ENCODE measurements at regions not wholly inside any gene's neighbourhood (a gene's known extent, or its start where the extent isn't known, plus 50 kb on each side); places are given as distances from the start of the nearest gene placed in this dataset.

DNA sequence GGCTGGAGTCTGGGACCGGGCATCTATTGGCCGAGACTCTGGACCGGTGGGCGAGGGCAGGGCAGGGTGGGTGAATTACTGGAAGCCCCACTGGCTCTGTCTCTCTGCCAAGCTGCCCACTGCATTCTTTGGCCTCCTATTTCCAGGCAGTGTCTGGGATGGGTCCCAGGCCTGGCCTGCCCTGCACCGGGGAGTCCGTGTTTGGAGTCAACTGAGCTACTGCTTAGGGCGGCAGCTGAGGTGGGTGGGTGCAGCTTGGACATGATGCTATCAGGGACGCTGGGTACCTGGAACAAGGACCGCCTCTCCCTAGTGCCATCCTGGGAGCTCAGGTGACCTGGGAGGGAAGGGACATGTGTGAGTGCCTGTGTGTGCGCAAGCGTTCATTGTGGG is 58.1 kb downstream of the SOCS3 start:
- TF ChIP-seq ZNF837 (tag by site-specific recombination; IDR thresholded peaks at IDR 0.05) = no peak
- no peak for TF ChIP-seq ZXDB (tag by site-specific recombination; IDR thresholded peaks at IDR 0.05)

All from HEK293 (cell line).